ENCODE measurements at regions not wholly inside any gene's neighbourhood (a gene's known extent, or its start where the extent isn't known, plus 50 kb on each side); places are given as distances from the start of the nearest gene placed in this dataset.

DNA sequence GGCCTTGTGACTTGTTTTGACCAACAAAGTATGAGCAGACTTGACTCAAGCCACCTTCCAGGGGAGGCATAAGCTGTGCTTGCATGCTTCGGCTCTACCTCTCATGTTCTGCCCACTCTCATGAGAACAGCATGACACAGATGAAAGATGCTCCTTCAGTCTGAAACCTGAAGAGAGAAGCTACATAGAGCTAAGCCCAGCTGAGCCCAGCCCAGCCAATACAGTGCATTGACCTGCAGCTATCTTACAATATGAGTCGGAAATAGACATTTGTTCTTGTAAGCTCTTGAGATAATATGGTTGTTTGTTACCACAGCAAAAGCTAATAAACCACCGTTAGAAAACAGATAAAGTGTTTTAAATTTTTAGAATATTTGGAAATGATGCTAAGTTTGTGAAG, 426.7 kb upstream of the PKDCC start:
- TF ChIP-seq, protein P1, sequence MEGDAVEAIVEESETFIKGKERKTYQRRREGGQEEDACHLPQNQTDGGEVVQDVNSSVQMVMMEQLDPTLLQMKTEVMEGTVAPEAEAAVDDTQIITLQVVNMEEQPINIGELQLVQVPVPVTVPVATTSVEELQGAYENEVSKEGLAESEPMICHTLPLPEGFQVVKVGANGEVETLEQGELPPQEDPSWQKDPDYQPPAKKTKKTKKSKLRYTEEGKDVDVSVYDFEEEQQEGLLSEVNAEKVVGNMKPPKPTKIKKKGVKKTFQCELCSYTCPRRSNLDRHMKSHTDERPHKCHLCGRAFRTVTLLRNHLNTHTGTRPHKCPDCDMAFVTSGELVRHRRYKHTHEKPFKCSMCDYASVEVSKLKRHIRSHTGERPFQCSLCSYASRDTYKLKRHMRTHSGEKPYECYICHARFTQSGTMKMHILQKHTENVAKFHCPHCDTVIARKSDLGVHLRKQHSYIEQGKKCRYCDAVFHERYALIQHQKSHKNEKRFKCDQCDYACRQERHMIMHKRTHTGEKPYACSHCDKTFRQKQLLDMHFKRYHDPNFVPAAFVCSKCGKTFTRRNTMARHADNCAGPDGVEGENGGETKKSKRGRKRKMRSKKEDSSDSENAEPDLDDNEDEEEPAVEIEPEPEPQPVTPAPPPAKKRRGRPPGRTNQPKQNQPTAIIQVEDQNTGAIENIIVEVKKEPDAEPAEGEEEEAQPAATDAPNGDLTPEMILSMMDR (IDR thresholded peaks at IDR 0.05), result no peak
- TF ChIP-seq POLR2A (IDR thresholded peaks at IDR 0.05), result no peak
- no peak for TF ChIP-seq EP300 (IDR thresholded peaks at IDR 0.05)
